ENCODE measurements at regions not wholly inside any gene's neighbourhood (a gene's known extent, or its start where the extent isn't known, plus 50 kb on each side); places are given as distances from the start of the nearest gene placed in this dataset.

GRCh38 chr11:41848349-41848748 is 388.9 kb upstream of the LRRC4C start:
- no peak for TF ChIP-seq CTCF (conservative IDR thresholded peaks at IDR 0.05)
- Mint-ChIP-seq H3K27me3 (ENCODE audit: insufficient read depth) (no peaks in the 10 kb centered on the region), H3K27ac (no peak overlapping the region), H3K9me3 (peaks cover 4% of the 10 kb centered on the region), H3K4me3 (no peak overlapping the region), H3K36me3 (ENCODE audit: low read depth) (no peaks in the 10 kb centered on the region), H3K4me1 (no peaks in the 10 kb centered on the region)
- H3K27ac ChIP-seq (ENCODE audit: low read depth, low read length), result no peak overlapping the region
- peaks cover under 1% of the 10 kb centered on the region for H3K9me3 ChIP-seq (ENCODE audit: control insufficient read depth, low read length)
- no peak overlapping the region for H3K9ac ChIP-seq (ENCODE audit: extremely low read depth, low read length, poor library complexity, severe bottlenecking)
- H3K27me3 ChIP-seq (ENCODE audit: control insufficient read depth, insufficient read depth, low read length, poor library complexity, severe bottlenecking), result no peaks in the 10 kb centered on the region
- 85% methylated on average over 3 of the region's 3 CpGs; no CpG with 5 or more reads in 1 of the 2 experiments for WGBS, 2 experiments (ENCODE audit: insufficient coverage in 1 of 2, insufficient read length in 1 of 2)
- H3K4me3 ChIP-seq (ENCODE audit: low read length), result no peak overlapping the region
- H3K4me1 ChIP-seq (ENCODE audit: control insufficient read depth, insufficient read depth, low read length), result no peaks in the 10 kb centered on the region
- no peaks in the 10 kb centered on the region for H3K36me3 ChIP-seq (ENCODE audit: control insufficient read depth, insufficient read depth, low read length)
- no peak for DNase-seq

GRCh38 chr11:41849250-41849649 is 389.8 kb upstream of the LRRC4C start:
- no peaks in the 10 kb centered on the region for H3K27me3 ChIP-seq (ENCODE audit: control insufficient read depth, insufficient read depth, low read length, poor library complexity, severe bottlenecking)
- H3K27me3 Mint-ChIP-seq (ENCODE audit: insufficient read depth), result no peaks in the 10 kb centered on the region
- H3K36me3 ChIP-seq (ENCODE audit: control insufficient read depth, insufficient read depth, low read length), result no peaks in the 10 kb centered on the region
- no peaks in the 10 kb centered on the region for H3K4me1 ChIP-seq (ENCODE audit: control insufficient read depth, insufficient read depth, low read length)
- no peaks in the 10 kb centered on the region for H3K4me1 Mint-ChIP-seq
- H3K4me3 Mint-ChIP-seq, result no peak overlapping the region
- no peak for TF ChIP-seq CTCF (conservative IDR thresholded peaks at IDR 0.05)
- H3K9me3 Mint-ChIP-seq, result peaks cover 1% of the 10 kb centered on the region
- no peak overlapping the region for H3K27ac Mint-ChIP-seq
- H3K9ac ChIP-seq (ENCODE audit: extremely low read depth, low read length, poor library complexity, severe bottlenecking), result no peak overlapping the region
- H3K4me3 ChIP-seq (ENCODE audit: low read length), result no peak overlapping the region
- no peaks in the 10 kb centered on the region for H3K9me3 ChIP-seq (ENCODE audit: control insufficient read depth, low read length)
- no peak overlapping the region for H3K27ac ChIP-seq (ENCODE audit: low read depth, low read length)
- WGBS, 2 experiments (ENCODE audit: insufficient coverage in 1 of 2, insufficient read length in 1 of 2), result 84% methylated on average over 1 of the region's 1 CpG; no CpG with 5 or more reads in 1 of the 2 experiments
- H3K36me3 Mint-ChIP-seq (ENCODE audit: low read depth), result no peaks in the 10 kb centered on the region
- DNase-seq, result no peak

GRCh38 chr11:41851743-41852142 is 392.3 kb upstream of the LRRC4C start:
- H3K4me3 Mint-ChIP-seq, result no peak overlapping the region
- Histone ChIP-seq H3K9ac (ENCODE audit: extremely low read depth, low read length, poor library complexity, severe bottlenecking) (no peak overlapping the region), H3K4me3 (ENCODE audit: low read length) (no peak overlapping the region), H3K27ac (ENCODE audit: low read depth, low read length) (no peak overlapping the region), H3K36me3 (ENCODE audit: control insufficient read depth, insufficient read depth, low read length) (no peaks in the 10 kb centered on the region), H3K9me3 (ENCODE audit: control insufficient read depth, low read length) (no peaks in the 10 kb centered on the region), H3K4me1 (ENCODE audit: control insufficient read depth, insufficient read depth, low read length) (no peaks in the 10 kb centered on the region), H3K27me3 (ENCODE audit: control insufficient read depth, insufficient read depth, low read length, poor library complexity, severe bottlenecking) (no peaks in the 10 kb centered on the region)
- H3K4me1 Mint-ChIP-seq, result no peaks in the 10 kb centered on the region
- no peak overlapping the region for H3K27ac Mint-ChIP-seq
- no peaks in the 10 kb centered on the region for H3K36me3 Mint-ChIP-seq (ENCODE audit: low read depth)
- no peak for TF ChIP-seq CTCF (conservative IDR thresholded peaks at IDR 0.05)
- H3K27me3 Mint-ChIP-seq (ENCODE audit: insufficient read depth), result no peaks in the 10 kb centered on the region
- DNase-seq, result no peak
- H3K9me3 Mint-ChIP-seq, result peaks cover 1% of the 10 kb centered on the region
